OCI-LY7 (cell line): ENCODE measurements at regions not wholly inside any gene's neighbourhood (a gene's known extent, or its start where the extent isn't known, plus 50 kb on each side); places are given as distances from the start of the nearest gene placed in this dataset.

ENCODE experiments used
- BruUV-seq: library from RNA; stranded (reverse); fragments of 400-500 nt; replicated peaks from 2 replicates; lab custom pipeline; 2021; lab: Mats Ljungman, UMichigan
- CTCF ChIA-PET: fragments of 300-600 bp; sonication (Branson Sonifier 250); formaldehyde crosslinking; loops from one replicate; lab custom pipeline; 2022; ENCODE audit warnings: antibody characterized with exemption; ENCODE audit not compliant: unreplicated experiment; lab: Charles Lee
- POLR2A ChIA-PET: fragments of 300-600 bp; sonication (Branson Sonifier 250); formaldehyde crosslinking; loops from one replicate; lab custom pipeline; 2022; ENCODE audit warnings: antibody characterized with exemption; lab: Charles Lee
- DNase-seq: peaks from one replicate; pipeline ENCODE4 v3.0.0-alpha.2; 2015; ENCODE audit warnings: low spot score
- H2AFZ ChIP-seq: fragments of 200-600 bp; sonication (generic), shearing (Covaris generic); 2 replicates; pipeline ENCODE4 v1.6.1; 2014; ENCODE audit warnings: mild to moderate bottlenecking, antibody characterized with exemption, low read length, moderate library complexity
- H3K27ac ChIP-seq: fragments of 200-600 bp; sonication (generic); 2 replicates; pipeline ENCODE4 v1.5.1; 2014; ENCODE audit warnings: mixed run types, low read depth, mild to moderate bottlenecking, moderate library complexity, low read length, inconsistent platforms; ENCODE audit not compliant: poor library complexity, severe bottlenecking
- H3K36me3 ChIP-seq: fragments of 200-600 bp; sonication (generic); 2 replicates; pipeline ENCODE4 v1.6.1; 2014; ENCODE audit warnings: mild to moderate bottlenecking, antibody characterized with exemption, low read length, moderate library complexity, mixed read lengths; ENCODE audit not compliant: insufficient read depth
- H3K4me1 ChIP-seq: fragments of 200-600 bp; sonication (generic); 2 replicates; pipeline ENCODE4 v1.5.1; 2014; ENCODE audit warnings: mild to moderate bottlenecking, low read length; ENCODE audit not compliant: insufficient read depth, poor library complexity, severe bottlenecking
- H3K4me2 ChIP-seq: fragments of 200-600 bp; sonication (generic); 2 replicates; pipeline ENCODE4 v1.6.1; 2014; ENCODE audit warnings: mild to moderate bottlenecking, low read length
- H3K4me3 ChIP-seq: fragments of 200-600 bp; sonication (generic); 2 replicates; pipeline ENCODE4 v1.5.1; 2014; ENCODE audit warnings: mild to moderate bottlenecking, low read depth, low read length; ENCODE audit not compliant: poor library complexity, severe bottlenecking
- H3K79me2 ChIP-seq: fragments of 200-600 bp; sonication (generic); 2 replicates; pipeline ENCODE4 v1.6.1; 2016; ENCODE audit warnings: low read depth, mild to moderate bottlenecking, low read length, moderate library complexity, mixed read lengths; ENCODE audit not compliant: insufficient read depth
- H3K9me2 ChIP-seq: fragments of 200-600 bp; sonication (generic); 2 replicates; pipeline ENCODE4 v1.6.1; 2016; ENCODE audit warnings: mild to moderate bottlenecking, low read length, mixed read lengths; ENCODE audit not compliant: insufficient read depth
- H3K9me3 ChIP-seq: fragments of 200-600 bp; sonication (generic); 2 replicates; pipeline ENCODE4 v1.6.1; 2014; ENCODE audit warnings: mild to moderate bottlenecking, mixed run types, low read length, mixed read lengths
- H4K20me1 ChIP-seq: fragments of 200-600 bp; sonication (generic); 2 replicates; pipeline ENCODE4 v1.6.1; 2014; ENCODE audit warnings: mild to moderate bottlenecking, antibody characterized with exemption, low read length, moderate library complexity, mixed read lengths; ENCODE audit not compliant: insufficient read depth
- EZH2phosphoT487 ChIP-seq: fragments of 200-600 bp; sonication (generic); IDR thresholded peaks from 2 replicates; pipeline ENCODE4 v1.6.1; 2018; ENCODE audit warnings: low read depth, borderline replicate concordance, mild to moderate bottlenecking, mixed run types, antibody characterized with exemption, low read length, moderate library complexity, mixed read lengths
- intact Hi-C: fragments of 100-400 bp; cut with micrococcal nuclease; formaldehyde crosslinking; loops from one replicate; pipeline ENCODE4 v1.10.0; 2022; ENCODE audit not compliant: unreplicated experiment
- TF ChIP-seq, protein P1 (sequence below): fragments of 200-600 bp; sonication (generic); conservative IDR thresholded peaks from 2 replicates; pipeline ENCODE4 v1.5.1; 2014; ENCODE audit warnings: mild to moderate bottlenecking, antibody characterized with exemption, low read length, moderate library complexity, mixed read lengths

DNA sequence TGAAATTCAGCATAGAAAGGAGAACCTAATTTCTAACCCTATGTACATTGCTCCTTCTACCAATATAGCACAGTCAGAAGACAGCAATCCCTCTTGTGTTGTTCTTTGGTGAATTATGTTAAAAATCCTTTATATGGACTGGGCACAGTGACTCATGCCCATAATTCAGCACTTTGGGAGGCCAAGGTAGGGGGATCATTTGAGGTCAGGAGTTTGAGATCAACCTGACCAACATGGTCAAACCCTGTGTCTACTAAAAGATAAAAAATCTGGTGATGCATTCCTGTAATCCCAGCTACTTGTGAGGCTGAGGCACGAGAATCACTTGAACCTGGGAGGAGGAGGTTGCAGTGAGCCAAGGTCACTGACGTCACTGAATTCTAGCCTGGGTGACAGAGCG is 195.6 kb downstream of the TMX3 start:
- no peak overlapping the region for H3K27ac ChIP-seq
- TF ChIP-seq, protein P1, sequence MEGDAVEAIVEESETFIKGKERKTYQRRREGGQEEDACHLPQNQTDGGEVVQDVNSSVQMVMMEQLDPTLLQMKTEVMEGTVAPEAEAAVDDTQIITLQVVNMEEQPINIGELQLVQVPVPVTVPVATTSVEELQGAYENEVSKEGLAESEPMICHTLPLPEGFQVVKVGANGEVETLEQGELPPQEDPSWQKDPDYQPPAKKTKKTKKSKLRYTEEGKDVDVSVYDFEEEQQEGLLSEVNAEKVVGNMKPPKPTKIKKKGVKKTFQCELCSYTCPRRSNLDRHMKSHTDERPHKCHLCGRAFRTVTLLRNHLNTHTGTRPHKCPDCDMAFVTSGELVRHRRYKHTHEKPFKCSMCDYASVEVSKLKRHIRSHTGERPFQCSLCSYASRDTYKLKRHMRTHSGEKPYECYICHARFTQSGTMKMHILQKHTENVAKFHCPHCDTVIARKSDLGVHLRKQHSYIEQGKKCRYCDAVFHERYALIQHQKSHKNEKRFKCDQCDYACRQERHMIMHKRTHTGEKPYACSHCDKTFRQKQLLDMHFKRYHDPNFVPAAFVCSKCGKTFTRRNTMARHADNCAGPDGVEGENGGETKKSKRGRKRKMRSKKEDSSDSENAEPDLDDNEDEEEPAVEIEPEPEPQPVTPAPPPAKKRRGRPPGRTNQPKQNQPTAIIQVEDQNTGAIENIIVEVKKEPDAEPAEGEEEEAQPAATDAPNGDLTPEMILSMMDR, result no peak
- no peak for TF ChIP-seq EZH2phosphoT487
- H3K4me3 ChIP-seq, result no peak overlapping the region
- no peaks in the 10 kb centered on the region for H3K9me3 ChIP-seq
- no peak overlapping the region for H2AFZ ChIP-seq
- POLR2A ChIA-PET, result no interaction called here
- CTCF ChIA-PET, result no interaction called here
- intact Hi-C loops, result no loop called here
- H3K36me3 ChIP-seq, result no peaks in the 10 kb centered on the region
- BruUV-seq, result no TSS peak
- H3K4me1 ChIP-seq, result no peaks in the 10 kb centered on the region
- H3K79me2 ChIP-seq, result no peaks in the 10 kb centered on the region
- DNase-seq, result no peak
- no peaks in the 10 kb centered on the region for H3K9me2 ChIP-seq
- no peaks in the 10 kb centered on the region for H4K20me1 ChIP-seq
- no peak overlapping the region for H3K4me2 ChIP-seq

DNA sequence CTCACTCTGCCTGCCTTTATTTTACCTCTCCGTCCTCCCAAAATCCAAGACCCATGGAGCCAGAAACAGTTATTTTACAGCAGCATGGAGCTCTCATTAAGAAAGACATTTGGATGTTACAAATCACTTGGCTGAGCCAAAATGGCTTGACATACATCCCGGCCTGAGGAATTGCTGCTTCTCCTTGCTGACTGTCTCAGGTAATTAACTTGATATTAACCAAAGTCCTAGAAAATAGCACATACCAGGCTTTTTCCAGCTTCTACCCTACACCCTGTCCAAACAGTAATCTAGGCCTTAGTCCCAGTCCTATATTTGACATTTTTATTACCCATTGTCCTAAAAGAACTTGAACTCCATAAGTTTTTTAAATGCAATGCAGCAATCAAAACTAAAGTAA is 205.0 kb downstream of the TMX3 start:
- TF ChIP-seq, protein P1, result no peak
- no peak for TF ChIP-seq EZH2phosphoT487
- Histone ChIP-seq H4K20me1 (no peaks in the 10 kb centered on the region), H3K4me1 (no peaks in the 10 kb centered on the region), H2AFZ (no peak overlapping the region), H3K79me2 (no peaks in the 10 kb centered on the region), H3K9me2 (no peaks in the 10 kb centered on the region), H3K27ac (no peak overlapping the region), H3K36me3 (no peaks in the 10 kb centered on the region), H3K4me3 (no peak overlapping the region), H3K9me3 (no peaks in the 10 kb centered on the region), H3K4me2 (no peak overlapping the region)
- ChIA-PET CTCF (no interaction called here), POLR2A (no interaction called here)
- no TSS peak for BruUV-seq
- DNase-seq, result no peak
- intact Hi-C loops, result no loop called here

DNA sequence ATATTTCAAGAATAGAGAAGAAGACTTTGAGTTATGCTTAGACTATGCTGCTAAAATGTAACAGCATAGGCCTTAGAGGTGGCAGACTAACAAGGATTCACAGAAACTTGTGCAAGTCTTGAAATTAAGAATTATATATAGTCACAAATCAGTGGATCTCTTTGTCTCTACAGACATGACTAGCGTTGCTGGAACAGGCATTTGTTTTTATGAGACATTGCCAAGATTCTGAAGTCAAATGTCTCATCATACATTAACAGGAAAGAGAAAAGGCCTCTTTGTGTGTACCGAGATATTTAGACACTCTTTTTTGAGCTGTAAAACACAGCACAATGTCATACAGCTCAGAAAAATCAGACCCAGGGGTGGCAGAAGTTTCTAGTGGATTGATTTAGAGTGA is 207.1 kb downstream of the TMX3 start:
- POLR2A ChIA-PET, result no interaction called here
- H3K9me2 ChIP-seq, result no peaks in the 10 kb centered on the region
- TF ChIP-seq, protein P1, result no peak
- no peak for TF ChIP-seq EZH2phosphoT487
- H3K9me3 ChIP-seq, result no peaks in the 10 kb centered on the region
- BruUV-seq, result no TSS peak
- H2AFZ ChIP-seq, result no peak overlapping the region
- no peaks in the 10 kb centered on the region for H3K79me2 ChIP-seq
- no peak overlapping the region for H3K4me2 ChIP-seq
- intact Hi-C loops, result no loop called here
- no peak overlapping the region for H3K27ac ChIP-seq
- no peaks in the 10 kb centered on the region for H4K20me1 ChIP-seq
- DNase-seq, result no peak
- CTCF ChIA-PET, result no interaction called here
- H3K4me1 ChIP-seq, result no peaks in the 10 kb centered on the region
- H3K36me3 ChIP-seq, result no peaks in the 10 kb centered on the region
- H3K4me3 ChIP-seq, result no peak overlapping the region
